ENCODE measurements at regions not wholly inside any gene's neighbourhood (a gene's known extent, or its start where the extent isn't known, plus 50 kb on each side); places are given as distances from the start of the nearest gene placed in this dataset.

DNA sequence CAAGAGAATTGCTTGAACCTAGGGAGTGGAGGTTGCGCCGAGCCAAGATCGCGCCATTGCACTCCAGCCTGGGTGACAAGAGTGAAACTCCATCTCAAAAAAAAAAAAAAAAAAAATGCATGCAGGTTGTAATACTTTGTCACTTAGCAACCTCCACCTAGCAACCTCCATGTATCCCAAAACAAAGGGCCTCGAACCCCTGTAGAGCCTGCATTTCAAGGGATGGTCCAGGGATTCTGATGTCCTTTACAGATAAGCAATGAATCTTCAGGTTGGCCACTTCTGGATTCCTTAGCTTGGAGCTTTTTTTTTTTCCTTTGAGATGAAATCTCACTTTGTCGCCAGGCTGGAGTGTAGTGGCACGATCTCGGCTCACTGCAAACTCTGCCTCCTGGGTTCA lies 1211.0 kb downstream of the TYW1 start:
- no peak for TF ChIP-seq EP300 (IDR thresholded peaks at IDR 0.05)
- no peak for TF ChIP-seq CTCF (IDR thresholded peaks at IDR 0.05)
- TF ChIP-seq POLR2AphosphoS5 (IDR thresholded peaks at IDR 0.05), result no peak
- TF ChIP-seq POLR2A (IDR thresholded peaks at IDR 0.05), result no peak
